ENCODE measurements at regions not wholly inside any gene's neighbourhood (a gene's known extent, or its start where the extent isn't known, plus 50 kb on each side); places are given as distances from the start of the nearest gene placed in this dataset.
"Not testable (repeated sequence)": the region's sequence is repeated elsewhere in the genome, so short reads cannot be mapped to it uniquely, and the experiment has no call there.

DNA sequence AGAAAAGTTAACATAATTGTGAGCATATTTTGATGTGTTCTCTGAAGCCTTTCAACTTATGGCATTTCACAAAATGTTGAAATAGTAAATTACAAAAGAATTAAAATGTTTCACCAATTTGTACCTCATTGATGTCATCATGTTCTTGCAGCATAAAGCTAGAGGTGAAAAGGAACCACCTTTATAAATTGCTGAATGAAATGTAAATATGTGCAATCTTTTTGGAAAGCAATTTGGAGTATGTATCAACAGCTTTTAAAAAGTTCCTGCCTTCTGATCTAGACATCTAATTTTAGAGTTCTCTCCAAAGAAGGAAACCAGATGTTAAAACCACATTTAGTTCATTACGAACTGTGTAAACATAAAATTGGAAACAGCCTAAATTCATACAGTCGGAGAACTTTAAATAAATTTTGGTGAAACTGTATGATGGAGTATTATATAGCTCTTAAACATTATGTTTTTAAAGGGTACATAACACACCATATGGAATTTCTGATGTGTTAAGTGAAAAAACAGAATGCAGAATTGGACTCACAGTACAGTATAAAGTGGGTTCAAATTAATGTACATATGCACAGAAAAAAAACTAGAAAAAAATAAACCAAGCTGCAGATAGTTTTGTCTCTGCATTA is 311.2 kb upstream of the NAALADL2 start:
- no peak for ATAC-seq

DNA sequence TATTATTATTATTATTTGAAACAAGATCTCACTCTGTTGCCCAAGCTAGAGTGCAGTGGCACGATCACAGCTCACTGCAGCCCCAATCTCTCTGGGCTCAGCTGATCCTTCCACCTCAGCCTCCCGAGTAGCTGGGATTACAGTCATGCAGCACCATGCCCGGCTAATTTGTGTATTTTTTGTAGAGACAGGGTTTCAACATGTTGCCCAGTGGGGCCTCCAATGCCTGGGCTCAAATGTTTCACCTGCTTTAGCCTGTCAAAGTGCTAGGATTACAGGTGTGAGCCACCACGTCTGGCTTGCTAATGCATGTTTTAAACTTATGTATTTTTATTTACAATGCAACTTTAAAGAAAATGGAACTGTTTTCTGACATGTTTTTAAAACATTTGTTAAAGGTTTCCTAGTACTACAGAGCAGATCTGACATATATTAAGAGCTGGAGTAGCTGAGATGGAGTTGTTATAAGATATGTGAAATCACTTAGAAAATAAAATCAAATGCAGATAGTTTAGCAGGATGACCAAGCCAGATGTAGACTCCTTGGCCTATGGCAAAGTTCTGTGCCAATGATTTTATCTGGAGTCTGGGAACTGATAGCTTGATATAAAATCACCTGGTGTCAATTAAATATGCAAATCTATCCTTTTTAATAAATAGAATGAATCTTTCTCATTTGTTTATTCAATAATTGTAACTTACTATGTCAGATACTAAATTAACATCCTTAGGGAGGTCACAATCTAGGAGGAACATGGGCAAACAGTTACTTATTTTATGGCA is 310.1 kb upstream of the NAALADL2 start:
- no peak for ATAC-seq

DNA sequence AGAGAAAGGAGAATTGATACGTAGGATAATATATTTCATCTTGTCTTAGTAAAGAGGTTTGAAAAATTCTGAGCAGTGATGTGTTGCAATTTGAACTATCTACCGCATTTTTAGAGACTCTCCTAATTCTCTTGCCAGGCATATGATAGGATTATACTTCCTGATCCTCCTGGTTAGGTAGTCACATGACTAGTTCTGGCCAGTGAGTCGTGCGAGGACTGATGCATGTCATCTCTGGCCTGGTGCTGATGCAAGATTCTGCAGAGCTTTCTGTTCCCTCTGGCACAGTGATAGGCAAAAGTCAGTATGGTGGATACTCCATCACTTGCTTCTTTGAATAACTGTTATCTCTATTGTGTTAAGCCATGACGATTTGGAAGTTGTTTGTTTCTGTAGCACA is 277.6 kb upstream of the NAALADL2 start:
- no peak for ATAC-seq

DNA sequence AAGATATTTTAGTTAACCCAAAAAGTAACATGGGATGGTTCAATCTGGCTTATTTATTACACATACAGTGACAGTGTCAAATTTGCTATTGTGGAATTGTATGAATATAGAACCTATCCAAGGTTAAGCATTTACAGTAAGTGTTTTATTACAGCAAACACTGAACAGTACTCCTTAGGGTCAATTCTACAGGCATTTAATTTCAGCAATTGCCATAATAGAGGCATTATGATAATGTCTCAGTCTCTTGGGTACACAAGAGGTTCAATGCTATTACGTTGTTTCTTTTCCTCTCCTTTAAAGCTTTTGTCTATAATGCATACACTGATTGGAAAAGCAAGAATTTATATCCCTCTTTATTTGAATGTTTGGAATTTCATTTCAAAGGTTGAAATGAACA is 275.7 kb upstream of the NAALADL2 start:
- ATAC-seq: no peak

DNA sequence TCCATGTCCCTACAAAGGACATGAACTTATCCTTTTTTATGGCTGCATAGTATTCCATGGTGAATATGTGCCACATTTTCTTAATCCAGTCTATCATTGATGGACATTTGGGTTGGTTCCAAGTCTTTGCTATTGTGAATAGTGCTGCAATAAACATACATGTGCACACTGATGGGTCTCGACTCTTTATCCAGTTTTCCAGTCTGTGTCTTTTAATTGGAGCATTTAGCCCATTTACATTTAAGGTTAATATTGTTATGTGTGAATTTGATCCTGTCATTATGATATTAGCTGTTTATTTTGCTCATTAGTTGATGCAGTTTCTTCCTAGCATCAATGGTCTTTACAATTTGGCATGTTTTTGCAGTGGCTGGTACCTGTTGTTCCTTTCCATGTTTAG is 272.0 kb upstream of the NAALADL2 start:
- ATAC-seq: not testable (repeated sequence)

DNA sequence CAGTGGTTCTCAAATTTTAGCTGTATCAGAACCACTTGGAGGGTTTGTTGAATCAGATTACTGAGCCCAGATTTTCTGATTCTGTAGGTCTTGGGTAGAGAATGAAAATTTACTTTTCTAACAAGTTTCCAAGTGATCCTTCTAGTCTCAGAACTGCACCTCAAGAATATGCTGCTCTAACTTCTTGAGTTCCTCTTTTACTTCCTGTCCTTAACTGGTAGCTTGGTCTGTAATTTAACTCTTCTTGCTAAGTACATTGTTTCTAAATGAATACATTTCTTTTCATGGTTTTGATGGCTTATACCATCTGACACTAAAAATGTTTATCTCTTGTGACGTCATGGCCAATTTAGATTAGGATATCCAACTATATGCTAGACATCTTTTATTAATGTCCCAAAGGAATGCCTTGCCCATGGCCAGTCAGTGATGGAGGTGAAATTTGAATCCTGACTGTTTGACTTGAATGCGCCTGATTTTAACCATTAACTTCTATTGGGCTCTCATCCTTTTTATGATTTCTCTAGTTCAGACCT is 262.6 kb upstream of the NAALADL2 start:
- ATAC-seq: no peak

DNA sequence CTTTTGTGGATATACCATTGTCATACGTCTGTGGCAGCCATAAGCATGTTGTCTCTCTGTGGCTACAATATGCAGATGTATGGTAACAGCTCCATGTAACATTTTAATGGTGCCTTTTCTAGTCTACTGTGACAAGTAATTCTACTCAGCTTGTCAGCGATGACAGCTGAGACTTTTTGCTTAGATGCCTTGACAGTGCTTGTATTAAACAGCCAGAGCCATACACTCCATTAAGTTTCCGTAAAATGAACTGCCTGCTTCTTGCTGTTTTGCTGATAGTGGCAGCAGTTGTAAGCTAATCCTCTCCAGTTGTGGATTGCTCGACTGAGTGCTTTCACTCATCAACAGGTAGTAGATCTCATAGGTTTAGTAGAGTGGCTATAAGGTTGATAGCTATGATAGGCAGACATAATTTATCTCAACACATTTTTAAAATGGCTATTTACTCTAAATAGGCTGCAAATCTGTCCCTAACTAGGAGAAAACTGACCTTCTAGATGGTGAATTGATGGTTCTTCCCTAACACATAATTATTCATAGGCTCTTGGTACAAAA is 260.2 kb upstream of the NAALADL2 start:
- no peak for ATAC-seq

DNA sequence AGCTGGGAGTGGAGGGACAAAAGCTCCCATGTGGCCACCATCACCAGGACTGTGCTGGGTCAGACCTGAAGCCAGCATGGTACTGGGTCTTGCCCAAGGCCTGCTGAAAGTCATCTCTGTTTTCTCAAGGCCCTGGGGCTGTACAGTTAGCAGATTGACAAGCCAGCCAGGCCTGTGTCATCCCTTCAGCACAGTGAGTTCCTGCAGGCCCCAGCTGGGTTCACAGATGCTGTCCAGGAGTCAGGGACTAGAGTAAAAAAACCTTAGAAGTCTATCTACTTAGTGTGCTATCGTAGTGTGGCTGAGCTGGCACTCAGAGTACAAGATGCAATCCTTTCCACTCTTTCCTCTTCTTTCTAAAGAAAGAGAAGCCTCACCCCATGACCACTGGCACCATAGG is 246.0 kb upstream of the NAALADL2 start:
- no peak for ATAC-seq

DNA sequence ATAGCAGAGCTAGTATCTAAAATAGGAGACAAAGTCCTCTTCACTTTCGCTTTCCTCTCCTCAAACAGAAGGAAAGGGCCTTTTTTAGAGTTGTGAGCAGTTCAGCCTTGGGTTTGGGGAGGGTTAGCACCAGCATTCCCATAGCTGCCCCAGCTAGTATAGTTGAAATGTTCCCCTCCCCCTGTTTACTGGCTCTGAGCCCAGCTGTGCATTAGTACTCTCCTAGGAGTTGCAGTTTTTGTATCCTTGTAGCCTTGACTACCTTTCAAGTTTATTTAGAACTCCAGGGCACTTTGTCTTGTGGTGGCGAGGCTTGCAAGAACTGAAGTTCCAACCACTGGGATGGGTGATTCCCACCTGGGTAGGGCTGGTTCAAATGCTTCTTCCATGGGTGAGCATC is 245.1 kb upstream of the NAALADL2 start:
- ATAC-seq: no peak

DNA sequence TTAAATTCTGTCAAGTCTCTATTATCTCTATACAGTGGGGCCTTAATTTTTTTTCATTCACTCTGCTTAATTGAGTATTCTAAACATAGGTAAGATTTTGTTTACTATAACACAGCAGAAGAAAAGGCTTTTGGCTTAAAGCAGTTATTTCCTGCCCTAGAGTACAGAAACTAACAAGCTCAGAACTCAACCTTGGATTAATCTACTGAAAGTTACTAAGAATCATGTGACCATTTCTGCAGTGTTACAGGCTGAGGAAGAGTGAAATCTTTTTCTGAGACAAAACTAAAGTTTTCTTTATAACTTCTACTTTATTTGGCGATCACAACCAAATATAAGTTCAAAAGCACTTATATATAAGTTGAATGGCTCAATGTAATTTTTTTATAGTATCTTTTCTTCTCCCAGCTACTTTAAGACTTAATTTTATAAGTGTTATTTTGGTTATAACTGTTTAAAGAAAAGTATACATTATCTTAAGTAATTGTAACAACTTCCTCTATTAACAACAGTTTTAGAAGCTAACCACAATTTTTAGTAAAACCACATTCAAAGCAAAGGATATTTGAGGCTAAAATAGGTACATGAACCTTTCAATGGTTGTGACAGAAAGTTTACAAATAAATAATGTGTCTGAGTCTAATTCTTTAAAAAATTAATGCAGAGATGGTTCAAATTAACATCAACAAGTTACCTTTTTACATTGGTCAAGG is 240.6 kb upstream of the NAALADL2 start:
- no peak for ATAC-seq

DNA sequence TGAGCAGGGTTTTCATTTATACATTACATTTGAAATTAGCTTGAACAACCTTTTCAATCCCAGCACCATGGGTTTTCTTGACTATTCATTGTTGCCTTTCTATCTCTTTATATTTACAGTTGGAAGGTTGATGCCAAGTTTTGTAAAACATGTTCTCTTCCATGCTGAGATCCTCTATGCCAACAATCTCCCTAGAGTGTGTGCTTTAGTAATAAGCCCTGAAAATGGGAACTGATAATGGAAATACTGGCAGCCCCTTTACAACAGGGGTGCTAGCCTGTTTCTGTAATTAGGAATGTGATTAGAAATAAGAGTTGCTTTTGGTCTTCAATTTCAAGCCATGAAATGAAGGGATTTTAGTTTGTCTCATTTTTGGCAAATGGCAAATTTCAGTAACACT is 239.9 kb upstream of the NAALADL2 start:
- no peak for ATAC-seq

DNA sequence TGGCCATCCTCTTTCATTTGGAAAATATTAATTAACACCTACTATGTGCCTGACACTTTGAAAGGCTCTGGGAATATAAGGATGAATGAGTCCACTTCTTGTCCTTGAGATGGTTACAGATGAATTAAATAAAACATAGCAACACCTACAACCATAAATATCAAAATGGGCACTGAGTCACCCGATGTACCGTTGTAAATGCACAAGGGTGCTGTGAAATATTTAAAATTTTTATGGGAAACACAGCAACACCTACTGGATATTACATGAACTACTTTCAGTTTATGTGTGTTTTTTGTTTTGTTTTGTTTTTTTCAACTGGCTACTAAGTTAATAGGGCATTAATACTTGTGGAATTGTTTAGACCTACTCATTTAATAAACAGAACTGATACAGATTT is 239.0 kb upstream of the NAALADL2 start:
- ATAC-seq: no peak

DNA sequence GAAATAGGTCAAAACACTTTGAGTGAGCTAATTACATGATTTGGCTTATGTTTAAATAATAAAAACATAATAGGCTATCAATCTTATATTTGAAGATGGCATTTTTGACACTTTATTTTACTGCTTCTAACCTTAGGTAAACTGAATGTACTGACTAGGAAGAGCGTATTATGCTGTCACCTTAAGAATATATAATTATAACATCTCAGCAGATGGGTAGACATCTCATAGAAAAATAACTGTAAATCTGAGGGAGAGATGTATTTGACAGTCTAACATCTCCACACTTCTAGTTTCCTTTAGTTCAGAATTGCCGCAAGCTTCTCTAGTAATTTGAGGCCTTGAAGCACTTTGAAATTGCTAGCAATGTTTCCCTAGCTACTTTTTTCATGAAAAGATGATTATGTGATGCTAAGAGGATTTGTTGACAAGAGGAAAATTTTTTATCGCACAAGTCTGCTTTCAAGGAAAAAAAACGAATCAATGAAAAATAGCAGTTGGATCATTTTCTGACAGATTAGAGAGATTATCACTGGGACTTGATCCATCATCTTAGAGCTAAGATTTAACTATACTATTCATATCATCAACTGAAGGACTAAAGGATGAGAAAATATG is 238.2 kb upstream of the NAALADL2 start:
- no peak for ATAC-seq

DNA sequence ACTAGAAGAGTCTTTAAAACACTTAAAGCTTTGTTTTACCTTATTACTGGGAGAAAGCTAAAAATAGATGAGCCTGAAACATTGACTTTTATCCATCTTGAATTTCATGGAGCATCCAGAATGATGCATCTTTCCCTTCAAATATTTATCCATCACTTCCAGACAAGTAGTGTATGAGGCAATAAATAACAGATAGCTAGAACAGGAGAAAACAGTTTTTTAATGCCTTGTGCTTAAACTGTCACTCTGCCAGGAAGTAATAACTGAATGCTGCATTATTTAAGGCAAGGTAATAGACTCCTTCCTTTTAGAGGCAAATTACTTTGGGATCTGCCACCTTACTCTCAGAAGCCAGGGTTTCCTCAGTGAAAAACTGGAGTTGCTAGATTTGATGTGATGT is 225.8 kb upstream of the NAALADL2 start:
- no peak for ATAC-seq

DNA sequence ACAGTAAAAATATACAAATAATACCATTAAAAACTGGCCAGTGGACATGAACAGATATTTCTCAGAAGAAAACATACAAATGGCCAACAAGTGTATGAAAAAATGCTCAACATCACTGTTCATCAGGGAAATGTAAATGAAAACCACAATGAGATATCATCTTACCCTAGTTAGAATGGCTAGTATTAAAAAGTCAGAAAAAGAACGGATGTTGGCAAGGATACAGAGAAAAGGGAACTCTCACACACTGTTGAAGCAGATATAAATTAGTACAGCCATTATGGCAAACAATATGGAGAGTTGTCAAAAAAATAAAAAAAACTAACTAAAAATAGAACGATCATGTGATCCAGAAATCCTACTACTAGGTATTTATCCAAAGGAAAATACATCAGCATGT is 222.7 kb upstream of the NAALADL2 start:
- ATAC-seq: no peak

DNA sequence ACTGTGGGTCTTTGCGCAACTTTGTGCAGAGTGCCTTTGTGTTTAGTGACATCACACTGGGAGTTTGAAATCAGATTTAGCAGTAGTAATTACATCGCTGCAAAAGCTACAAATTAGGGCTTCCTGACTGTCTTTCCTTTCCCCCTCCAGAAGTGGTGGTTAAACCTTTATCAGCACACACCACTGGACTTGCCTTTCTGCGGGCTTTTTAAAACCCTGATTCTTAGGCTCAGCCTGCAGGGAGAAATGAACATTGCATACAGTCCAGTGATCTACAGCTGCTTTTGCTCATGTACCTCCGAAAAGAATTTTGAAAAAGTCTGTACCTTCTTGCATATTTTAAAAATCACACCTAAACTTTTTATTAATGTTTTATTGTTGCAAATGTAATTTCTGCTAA is 219.7 kb upstream of the NAALADL2 start:
- ATAC-seq: no peak

DNA sequence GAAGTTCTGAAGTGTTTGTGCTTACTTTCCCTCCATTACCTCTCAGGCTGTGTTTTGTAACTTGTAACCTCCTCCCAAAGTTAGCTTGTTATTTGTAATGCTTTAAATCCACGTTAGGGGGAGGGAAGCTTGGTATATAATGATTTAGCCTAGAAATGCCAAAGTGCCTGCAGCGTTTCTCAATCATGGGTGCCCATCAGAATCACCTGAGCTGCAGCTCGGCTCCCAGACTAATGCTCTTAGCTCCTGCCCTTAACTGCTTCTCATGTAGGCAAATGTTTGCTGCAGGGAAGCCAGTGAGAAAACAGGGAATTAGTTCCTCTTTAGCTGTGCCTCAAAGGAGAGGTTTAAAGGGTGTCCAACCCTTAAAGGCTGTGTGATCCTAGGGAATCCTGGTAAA is 219.2 kb upstream of the NAALADL2 start:
- no peak for ATAC-seq

DNA sequence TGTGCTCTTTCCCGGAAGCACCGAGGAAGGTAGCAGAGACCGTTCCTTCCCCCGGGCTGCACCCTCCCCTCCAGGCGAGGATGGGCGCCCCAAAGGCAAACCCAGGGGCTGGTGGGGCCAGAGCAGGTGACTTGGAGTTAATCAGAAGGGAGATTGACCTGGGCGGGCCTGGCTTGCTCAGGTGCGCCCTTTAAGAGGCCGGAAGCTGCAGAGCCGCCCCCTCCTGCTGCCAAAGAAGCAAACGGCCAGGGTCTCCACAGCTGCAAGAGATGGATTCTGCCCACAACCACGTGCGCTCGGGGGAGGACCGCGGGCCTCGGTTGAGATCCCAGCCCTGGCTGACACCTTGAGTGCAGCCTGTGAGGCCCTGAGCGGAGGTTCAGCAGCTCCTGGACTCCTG is 218.2 kb upstream of the NAALADL2 start:
- no peak for ATAC-seq

DNA sequence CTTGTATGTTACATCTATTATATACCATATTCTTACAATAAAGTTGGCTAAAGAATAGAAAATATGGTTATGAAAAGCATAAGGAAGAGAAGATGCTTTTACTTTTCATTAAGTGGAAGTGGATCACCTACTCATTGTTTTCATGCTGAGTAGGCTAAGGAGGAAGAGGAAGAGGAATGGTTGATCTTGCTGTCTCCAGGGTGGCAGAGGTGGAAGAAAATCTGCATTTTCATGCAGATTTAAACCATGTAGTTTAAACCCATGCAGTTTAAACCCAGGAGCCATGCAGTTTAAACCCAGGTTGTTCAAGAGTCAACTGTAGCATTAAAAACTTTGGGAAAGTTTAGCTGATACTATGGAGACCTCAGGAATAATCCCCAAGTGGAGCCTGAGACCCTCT is 214.8 kb upstream of the NAALADL2 start:
- ATAC-seq: no peak

DNA sequence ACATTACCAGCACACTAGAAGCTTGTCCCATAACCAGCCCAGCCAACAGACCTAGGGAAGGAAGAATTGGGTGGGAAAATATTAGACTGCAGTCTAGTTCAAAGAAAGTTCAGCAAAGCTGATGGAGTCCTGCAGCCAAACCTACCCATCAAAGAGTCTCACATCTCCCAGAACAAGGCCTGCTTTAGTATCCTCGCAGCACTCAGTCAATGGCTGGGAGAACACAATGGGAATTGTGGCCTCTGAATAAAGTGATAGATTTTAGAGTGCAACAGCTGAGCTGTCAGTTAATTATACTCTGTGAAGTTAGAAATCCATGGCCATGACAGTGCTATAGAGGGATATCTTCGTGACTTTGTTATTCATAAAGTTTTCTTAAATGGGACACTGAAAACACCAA is 207.2 kb upstream of the NAALADL2 start:
- no peak for ATAC-seq

DNA sequence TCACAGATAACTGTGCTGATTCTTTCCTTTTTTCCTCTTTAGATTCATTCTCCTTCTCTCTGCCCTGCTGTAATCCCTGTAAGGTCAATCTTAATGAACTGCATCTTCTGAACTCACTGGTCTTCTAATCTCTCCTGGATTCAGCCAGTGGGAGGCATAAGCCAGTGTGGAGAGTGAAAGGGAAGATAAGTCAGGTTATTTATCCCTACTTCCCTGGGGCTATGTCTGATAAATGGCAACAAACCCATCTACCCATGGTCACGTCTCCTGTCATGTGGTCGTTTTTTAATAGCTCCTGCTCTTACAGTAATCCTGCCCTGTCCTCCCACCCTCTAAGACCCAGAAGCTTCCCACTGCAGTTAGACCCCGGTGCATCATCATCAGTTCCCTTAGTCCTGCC is 199.6 kb upstream of the NAALADL2 start:
- no peak for ATAC-seq

DNA sequence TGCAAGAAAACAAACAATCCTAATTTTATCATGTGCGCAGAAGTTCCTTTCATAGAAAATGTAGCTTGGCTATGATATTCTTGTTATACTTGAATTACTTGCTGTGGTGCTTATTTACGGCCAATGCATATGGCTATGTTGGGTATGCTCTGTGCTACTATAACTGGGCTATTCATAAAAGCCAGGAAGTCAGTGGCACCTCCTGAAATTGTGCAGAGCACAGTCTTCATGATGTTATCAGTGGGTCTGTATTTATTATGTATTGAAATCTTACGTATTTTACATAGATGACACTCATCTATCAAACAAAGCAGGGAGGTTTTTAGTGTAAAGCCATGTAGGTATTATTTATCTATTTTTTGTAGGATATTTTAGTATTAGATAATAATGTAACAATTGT is 196.5 kb upstream of the NAALADL2 start:
- ATAC-seq: no peak

DNA sequence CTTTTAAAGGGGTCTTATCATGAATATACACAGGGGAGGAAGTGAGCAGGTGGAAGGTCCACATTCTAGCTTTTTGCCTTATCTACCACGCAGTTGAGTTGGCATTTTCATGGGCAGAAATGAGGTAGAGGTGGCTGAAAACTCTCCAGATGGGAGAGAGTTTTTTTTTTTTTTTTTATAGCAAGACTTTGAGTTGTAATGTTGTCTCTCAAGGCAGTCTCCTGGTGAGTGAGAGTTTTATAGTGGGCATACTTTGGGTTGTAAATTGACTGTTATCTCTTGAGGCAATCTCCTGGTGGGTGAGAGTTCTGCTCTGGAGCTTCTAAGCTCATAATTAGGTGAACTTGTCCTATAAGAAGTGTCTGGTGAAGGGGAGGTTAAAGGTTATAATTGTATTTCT is 191.7 kb upstream of the NAALADL2 start:
- ATAC-seq: no peak
